HG03354 (cell line): ENCODE measurements at regions not wholly inside any gene's neighbourhood (a gene's known extent, or its start where the extent isn't known, plus 50 kb on each side); places are given as distances from the start of the nearest gene placed in this dataset.
"Not testable (repeated sequence)": the region's sequence is repeated elsewhere in the genome, so short reads cannot be mapped to it uniquely, and the experiment has no call there.

Experiments used
- ATAC-seq: cut with Tn5 transposase; IDR thresholded peaks from one replicate; pipeline ENCODE4 v1.9.1; 2021; ENCODE audit warnings: mild to moderate bottlenecking; ENCODE audit not compliant: unreplicated experiment, poor library complexity, severe bottlenecking

DNA sequence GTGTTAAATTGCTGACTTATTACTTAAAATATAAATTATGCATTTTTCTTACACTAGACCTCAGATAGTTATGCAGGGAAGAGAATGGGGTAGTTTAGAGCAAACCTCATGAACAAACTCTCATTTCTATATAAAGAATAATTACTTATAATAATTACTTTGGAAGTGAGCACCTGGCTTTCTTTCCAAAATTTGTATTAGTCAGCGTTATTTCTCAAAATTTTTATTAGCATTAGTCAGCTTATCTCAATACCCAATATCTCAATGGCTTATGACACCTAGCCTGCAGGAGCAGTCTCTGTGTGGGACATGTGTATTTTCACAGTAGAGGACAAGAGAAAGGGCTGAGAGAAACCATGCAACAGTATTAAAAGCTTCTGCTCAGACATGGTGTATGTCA, 849.2 kb upstream of the HS3ST5 start:
- ATAC-seq, result no peak

DNA sequence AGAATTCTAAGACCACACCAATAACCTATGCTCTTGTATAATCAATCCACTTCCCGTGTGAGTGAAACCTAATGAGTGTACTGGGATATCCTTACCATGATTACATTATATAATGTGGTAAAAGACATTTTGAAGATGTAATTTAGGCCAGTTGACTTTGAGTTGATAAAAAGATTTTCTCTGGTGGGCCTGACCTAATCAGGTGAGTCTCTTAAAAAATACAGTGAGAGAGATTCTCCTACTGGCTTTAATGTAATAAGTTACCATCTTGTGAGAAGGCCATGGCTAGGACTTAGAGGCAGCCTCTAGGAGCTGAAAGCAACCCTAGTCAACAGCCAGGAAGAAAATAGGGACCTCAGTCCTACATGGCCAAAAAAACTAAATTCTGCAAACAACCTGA, 847.7 kb upstream of the HS3ST5 start:
- ATAC-seq, result no peak

DNA sequence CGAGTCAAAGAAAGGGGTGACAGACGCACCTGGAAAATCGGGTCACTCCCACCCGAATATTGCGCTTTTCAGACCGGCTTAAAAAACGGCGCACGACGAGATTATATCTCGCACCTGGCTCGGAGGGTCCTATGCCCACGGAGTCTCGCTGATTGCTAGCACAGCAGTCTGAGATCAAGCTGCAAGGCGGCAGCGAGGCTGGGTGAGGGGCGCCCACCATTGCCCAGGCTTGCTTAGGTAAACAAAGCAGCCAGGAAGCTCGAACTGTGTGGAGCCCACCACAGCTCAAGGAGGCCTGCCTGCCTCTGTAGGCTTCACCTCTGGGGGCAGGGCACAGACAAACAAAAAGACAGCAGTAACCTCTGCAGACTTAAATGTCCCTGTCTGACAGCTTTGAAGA, 832.6 kb upstream of the HS3ST5 start:
- ATAC-seq, result not testable (repeated sequence)

DNA sequence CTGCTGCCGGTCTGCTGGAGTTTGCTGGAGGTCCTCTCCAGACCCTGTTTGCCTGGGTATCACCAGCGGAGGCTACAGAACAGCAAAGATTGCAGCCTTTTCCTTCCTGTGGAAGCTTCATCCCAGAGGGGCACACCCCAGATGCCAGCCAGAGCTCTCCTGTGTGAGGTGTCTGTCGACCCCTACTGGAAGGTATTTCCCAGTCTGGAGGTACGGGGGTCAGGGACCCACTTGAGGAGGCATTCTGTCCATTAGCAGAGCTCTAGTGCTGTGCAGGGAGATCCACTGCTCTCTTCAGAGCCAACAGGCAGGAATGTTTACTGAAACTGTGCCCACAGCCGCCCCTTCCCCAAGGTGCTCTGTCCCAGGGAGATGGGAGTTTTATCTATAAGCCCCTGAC, 823.1 kb upstream of the HS3ST5 start:
- ATAC-seq, result not testable (repeated sequence)

DNA sequence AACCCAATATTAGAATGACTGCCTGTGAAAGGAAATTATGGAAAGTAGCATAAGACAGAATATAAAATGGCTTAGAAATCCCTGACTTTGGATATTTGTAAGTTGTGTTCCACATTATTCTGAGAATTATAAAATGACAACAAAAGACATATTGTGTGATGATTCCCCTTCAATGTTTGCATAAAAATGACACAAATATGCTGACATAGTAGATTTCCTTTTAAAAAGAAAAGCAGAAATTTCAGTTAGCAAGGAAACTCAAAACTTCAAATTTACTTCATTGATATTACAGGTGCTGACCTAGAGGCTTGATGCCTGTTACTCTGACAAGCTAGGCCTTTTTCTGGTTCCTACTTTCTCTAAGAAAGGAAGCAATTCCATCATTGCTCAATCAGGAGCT, 816.9 kb upstream of the HS3ST5 start:
- ATAC-seq, result no peak

DNA sequence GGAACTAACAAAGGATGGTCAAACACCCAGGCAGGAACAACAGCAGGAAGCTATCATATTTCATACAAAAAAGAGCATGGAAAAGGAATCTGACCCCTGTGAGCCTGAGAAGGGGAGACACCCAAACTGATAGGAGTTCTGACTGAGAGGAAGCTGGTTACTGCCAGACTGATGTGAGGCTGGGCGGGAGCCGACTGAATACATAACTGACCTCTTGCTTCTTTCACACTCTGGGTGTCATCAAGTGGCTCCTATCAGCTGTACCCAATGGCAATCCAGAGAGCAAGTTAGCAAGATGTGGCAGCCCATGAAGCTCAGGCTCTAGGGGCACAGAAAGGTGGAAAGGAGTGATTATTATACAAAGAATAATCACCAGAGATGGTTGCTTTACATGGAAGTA, 795.1 kb upstream of the HS3ST5 start:
- no peak for ATAC-seq

DNA sequence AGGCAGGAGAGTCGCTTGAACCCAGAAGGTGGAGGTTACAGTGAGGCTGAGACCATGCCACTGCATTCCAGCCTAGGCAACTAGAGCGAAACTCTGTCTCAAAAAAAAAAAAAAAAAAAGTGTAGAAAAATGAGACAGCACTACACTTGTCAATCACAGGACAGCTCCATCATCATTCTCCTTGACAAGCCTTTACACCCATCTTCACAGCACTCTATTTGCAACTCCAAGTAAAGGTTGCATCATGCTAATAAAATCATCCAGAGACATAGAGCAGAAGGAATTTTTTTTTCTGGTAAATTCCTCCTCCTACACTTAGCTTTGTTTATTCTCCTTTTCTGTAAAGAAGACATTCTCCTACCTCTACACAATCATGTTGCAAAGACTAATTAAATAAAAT, 791.0 kb upstream of the HS3ST5 start:
- ATAC-seq, result no peak

DNA sequence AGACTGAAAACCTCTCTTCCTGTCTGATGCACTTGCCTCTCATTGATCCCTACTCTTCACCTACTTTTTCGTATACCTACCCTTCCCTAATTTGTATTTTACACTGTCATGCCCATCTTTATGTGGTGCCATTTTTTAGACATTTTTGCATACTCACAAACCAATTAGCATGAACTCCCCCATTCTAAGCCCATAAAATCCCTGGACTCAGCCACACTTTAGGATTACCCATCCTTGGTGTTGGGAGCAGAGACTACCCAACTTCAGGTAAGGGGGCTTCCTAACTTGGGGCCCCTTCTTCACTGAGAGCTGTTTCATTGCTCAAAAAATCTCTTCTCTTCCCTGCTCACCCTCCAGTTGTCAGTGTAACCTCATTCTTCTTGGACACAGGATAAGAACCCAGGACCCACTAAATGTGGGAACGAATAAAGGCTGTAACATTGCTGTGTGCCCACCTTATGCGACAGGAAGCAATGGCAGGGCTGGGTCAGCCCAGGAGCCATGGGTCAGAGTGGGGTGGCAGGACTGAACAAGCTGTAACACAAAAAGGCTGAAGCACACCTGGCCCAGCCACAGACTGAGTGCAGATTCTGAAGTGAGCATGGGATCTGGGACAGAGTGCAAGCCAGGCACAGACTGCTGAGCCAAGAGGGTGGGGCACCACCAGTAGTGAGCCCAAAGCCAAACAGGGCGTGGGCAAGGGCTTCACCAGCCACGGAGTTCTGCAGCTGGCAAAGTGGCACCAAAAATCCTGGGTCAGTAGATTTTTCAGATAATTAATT, 789.1 kb upstream of the HS3ST5 start:
- no peak for ATAC-seq

DNA sequence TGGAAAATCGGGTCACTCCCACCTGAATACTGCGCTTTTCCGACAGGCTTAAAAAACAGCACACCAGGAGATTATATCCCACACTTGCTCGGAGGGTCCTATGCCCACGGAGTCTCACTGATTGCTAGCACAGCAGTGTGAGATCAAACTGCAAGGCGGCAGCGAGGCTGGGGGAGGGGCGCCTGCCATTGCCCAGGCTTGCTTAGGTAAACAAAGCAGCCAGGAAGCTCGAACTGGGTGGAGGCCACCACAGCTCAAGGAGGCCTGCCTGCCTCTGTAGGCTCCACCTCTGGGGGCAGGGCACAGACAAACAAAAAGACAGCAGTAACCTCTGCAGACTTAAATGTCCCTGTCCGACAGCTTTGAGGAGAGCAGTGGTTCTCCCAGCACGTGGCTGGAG, 778.7 kb upstream of the HS3ST5 start:
- ATAC-seq, result not testable (repeated sequence)

DNA sequence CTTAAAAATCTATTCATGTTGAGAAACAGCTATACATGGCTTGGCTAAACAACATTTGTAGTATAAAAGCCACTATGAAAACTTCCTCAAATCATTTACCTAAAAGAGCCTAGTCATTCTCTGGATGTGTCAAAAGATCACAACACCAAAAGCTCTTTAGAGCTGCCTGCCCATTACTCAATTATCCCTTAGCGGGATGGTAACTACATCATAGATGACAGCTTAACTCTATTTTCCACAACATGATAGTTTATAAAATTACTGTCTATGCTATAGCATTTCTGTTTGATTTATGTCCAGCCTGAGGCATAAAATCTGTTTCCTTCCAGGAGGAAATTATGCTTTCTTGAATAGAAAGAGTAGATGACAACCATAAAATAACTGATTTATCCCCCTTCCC, 777.6 kb upstream of the HS3ST5 start:
- no peak for ATAC-seq

DNA sequence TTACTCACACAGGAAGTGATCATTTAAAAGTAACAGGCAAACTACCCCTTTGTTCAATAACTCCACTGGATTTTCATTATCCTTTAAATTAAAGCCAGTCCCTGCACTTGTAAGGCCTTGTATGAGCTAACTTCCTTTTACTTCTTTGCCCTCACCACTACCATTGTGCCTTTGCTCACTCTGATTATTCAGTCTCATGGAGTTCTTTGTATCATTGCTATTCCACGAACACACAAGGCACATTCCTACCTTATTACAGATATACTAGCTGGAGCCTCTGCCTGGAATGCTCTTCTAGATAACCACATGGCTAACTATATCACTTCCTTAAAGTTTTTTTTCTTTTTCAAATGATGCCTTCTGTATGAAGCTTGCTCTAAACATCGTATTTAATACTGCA, 748.6 kb upstream of the HS3ST5 start:
- no peak for ATAC-seq

DNA sequence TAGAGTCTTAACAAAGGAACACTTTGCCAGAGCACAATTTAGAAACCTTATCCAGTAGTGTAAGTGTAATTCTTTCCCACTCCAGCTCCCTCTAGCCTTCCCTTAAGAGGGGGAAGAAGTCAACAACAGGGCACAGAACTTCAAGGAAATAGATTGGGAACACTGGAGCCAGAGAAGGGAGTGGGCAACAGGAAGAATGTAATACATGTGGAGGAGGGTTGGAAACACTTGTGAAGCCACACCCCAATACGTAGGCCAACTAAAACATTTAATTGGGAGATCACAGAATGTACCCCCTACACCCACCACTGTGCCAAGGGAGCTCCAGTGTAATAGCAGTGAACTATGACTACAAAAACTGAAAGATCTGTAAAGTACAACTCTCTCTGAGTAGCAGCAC, 735.7 kb upstream of the HS3ST5 start:
- no peak for ATAC-seq

DNA sequence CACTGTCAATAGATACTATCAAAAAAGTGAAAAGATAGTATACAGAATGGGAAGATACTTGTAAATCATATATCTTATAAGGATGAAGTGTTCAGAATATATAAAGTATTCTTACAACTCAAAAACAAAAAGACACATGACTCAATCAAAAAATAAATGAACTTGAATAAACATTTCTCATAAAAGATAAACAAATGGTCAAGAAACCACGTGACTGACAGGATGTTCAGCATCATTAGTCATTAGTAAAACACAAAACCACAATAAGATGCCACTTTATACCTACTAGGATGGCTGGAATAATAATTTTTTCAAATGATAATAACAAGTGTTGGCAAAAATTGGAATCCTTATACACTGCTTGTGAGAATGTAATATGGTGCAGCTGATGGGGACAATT, 729.1 kb upstream of the HS3ST5 start:
- ATAC-seq, result no peak

DNA sequence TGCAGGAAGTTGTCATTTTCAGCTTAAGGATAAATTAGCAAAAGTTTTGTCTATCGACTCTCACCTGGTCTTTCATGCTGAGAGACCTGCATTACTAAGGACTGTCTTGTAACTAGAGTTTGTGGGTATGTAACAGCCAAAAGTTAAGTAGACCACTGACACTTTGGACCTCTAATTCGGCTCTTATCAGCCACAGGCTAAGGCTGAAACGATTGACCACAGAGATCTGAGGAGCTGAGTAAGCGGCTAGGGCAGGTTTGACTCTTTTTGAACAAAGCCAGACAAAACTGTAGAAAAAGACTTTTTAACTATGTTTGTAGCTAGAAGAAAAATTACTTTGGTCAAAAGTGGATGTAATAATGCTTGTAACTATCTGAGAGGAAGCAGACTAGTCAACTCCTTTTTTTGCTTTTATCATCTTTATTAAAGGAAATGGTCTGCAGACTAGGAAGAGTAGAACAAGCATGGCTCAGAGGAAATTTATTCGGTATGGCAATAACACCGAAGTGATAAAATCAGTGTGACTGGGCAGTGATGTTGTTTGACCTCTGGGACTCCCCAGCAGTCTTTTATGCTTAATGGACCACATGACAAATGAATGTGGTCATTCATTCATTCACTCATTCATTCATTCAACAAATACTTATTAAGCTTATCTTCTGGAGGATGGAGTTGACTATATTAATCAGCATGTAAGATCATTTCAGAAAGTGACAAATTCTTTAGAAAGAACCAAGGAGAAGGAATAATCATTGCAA, 725.0 kb upstream of the HS3ST5 start:
- ATAC-seq, result no peak

DNA sequence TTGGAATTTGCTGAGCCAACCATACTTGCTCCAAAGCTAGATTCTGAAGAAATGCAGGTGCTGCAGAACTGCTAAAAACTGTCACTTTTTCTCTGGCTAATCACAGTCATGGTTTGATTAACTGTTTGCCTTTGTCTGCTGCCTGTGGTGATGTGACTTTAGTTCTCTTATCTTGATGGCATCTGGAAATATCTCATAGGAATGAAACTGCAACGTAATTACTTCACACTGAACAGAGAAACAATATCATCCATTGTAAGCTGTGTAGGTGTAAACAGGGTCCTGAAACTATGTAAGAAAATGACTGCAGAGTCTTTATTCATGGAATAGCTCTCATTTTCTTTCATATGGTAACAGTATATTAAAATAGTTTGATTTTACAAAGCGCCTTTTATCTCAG, 721.9 kb upstream of the HS3ST5 start:
- ATAC-seq, result no peak

DNA sequence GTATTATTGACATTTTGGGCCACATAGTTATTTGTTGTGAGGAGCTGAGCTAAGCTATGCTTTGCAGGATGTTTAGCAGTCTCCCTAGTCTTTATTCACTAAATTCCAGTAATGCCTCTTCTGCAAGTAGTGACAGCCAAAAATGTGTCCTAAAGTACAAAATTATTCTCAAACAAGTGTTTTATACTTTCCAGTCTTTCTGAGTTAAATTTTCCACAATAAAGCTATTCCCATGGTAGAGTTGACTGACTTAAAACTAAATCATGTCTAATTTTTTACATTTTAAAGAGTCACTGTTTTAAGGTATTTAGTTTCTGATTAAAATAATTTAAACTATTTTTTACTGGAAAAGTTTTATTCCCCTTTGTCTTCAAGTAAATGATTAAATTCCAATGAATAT, 717.8 kb upstream of the HS3ST5 start:
- no peak for ATAC-seq

DNA sequence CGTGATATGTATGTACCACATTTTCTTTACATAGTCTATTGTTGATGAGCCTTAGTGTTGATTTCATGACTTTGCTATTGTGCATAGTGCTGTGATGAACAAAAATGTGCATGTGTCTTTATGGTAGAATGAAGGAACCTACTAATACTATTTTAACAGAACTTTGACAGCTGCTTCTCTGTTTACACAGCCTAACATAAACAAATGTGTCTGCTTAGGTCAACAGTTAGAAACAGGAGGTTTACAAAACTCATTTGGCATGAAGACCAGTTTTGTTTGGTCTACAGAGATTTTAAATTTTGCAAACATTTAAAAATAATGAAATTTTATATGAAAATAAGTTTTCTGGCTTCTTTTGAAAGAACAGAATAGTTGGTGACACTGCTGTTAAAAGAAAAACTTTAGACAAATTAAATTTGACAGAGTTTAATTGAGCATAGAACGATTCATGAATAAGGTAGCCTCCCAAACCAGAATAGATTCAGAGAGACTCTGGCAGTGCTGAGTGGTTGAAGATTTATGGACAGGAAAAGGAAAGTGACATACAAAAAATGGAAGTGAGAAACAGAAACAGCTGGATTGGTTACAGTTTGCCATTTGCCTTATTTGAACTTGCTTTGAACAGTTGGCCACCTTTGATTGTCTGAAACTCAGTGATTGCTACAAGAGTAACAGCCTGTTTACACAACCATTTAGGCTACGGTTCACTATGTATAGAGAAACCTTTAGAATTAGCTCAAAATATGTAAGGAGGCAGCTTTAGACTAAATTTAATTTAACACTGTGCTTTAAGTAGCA, 715.8 kb upstream of the HS3ST5 start:
- ATAC-seq, result peak; percentile 73

DNA sequence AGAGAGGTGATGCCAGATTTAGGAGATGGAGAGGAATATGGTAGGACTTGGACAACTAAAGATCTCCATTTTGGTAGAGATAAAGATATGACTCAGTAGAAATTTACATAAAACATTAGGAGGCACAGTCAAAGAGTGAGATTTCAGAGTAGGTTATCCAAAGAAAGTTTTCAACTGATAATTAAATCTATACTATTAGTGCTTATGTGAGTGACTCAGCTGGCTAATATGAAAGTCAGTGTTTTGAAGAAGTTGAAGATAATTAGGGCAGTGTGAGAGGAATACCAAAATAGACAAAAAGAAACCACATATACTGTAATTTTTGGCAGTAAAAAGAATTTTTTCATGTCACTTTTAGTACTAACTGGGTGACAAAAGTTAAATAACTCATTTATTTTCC, 712.8 kb upstream of the HS3ST5 start:
- no peak for ATAC-seq

DNA sequence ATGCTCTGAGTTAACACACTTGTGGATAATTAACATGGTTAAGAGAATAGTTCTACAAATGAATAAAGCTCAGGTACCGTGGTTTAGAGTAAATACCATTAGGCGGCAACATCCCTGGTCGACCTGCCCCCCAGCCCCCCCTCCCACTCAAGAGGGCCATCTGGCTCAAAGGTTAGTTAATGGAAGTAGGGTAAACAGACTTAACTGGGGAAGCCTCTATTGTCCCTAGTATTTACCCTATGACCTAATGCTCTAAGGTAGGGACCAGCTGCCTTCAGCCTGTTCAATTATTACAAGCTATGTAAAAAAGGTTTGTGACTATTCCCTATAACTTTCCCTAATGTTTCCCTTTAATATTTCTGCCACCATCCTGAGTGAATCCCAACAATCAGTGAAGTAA, 711.4 kb upstream of the HS3ST5 start:
- ATAC-seq, result not testable (repeated sequence)

DNA sequence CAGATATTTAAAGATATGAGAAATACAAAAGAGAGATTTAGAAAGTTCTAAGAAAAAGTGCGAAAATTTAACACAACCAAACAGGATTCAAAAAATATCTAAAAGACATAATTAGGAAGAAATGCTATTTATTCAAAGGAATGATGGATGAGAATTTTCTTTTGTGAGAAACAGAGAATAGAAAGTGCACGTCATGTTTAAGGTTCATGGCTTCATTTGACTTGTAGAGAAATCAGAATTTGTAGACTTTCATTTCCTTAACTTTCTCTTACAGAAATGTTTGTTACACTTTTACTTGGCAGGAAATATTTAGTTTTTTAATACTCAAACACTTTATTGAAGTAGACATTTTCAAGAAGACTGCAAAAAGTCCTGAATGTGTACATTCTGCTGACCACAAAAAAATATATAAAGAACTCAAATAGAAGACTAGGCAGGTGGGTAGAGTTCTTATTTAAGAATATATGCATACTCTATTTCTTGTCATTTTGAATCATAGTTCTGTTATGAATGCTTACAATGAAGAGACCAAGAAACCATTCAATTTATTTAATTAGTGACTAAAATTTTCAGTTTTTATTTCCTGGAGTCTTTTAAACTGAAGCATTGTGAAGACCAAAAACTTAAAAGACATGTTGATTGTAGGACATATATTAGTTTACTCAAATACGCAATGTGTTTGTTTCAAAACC, 710.5 kb upstream of the HS3ST5 start:
- ATAC-seq, result no peak
